IMR-90 (cell line): ENCODE measurements at regions not wholly inside any gene's neighbourhood (a gene's known extent, or its start where the extent isn't known, plus 50 kb on each side); places are given as distances from the start of the nearest gene placed in this dataset.

Source experiments
- ATAC-seq: fragments of 200-7000 bp; cut with Tn5 transposase; 2 replicates; pipeline ENCODE4 v1.9.1; 2020; ENCODE audit warnings: low read depth, mild to moderate bottlenecking, moderate library complexity
- BruUV-seq: library from RNA; stranded (reverse); fragments of 400-500 nt; replicated peaks from 2 replicates; lab custom pipeline; 2021; lab: Mats Ljungman, UMichigan
- CTCF ChIA-PET: fragments of 300-600 bp; formaldehyde crosslinking; extraction: SDS; loops from one replicate; lab custom pipeline; 2021; ENCODE audit warnings: antibody characterized with exemption; lab: Yijun Ruan, JAX
- POLR2A ChIA-PET: fragments of 300-600 bp; sonication (Branson Sonifier 250); formaldehyde crosslinking; loops from one replicate; lab custom pipeline; 2022; ENCODE audit warnings: antibody characterized with exemption; ENCODE audit not compliant: unreplicated experiment; lab: Charles Lee
- DNase-seq: peaks from one replicate; pipeline ENCODE4 v3.0.0; 2013
- H2AFZ ChIP-seq: replicated peaks from 2 replicates; pipeline ENCODE3; 2013; ENCODE audit warnings: low read length, mild to moderate bottlenecking; ENCODE audit not compliant: poor library complexity
- H2AK5ac ChIP-seq: 2 replicates; pipeline ENCODE4 v1.6.1; 2013; ENCODE audit warnings: low read depth, low read length, inconsistent platforms
- H2AK9ac ChIP-seq: replicated peaks from 2 replicates; pipeline ENCODE3; 2013; ENCODE audit warnings: mild to moderate bottlenecking, low read depth, low read length, moderate library complexity; ENCODE audit not compliant: poor library complexity
- H2BK120ac ChIP-seq: 2 replicates; pipeline ENCODE4 v1.6.1; 2013; ENCODE audit warnings: low read depth, low read length, inconsistent platforms
- H2BK15ac ChIP-seq: 3 replicates; pipeline ENCODE4 v1.6.1; 2013; ENCODE audit warnings: low read depth, low read length, inconsistent platforms
- H2BK20ac ChIP-seq: 2 replicates; pipeline ENCODE4 v1.6.1; 2013; ENCODE audit warnings: low read depth, mild to moderate bottlenecking, inconsistent platforms, low read length, moderate library complexity
- H2BK5ac ChIP-seq: 2 replicates; pipeline ENCODE4 v1.6.1; 2013; ENCODE audit warnings: mild to moderate bottlenecking, low read depth, low read length, inconsistent platforms; ENCODE audit not compliant: poor library complexity, severe bottlenecking
- H3K14ac ChIP-seq: replicated peaks from 2 replicates; pipeline ENCODE4 v1.6.1; 2013; ENCODE audit warnings: low read depth, low read length, inconsistent platforms
- H3K18ac ChIP-seq: 2 replicates; pipeline ENCODE4 v1.6.1; 2013; ENCODE audit warnings: low read depth, low read length, control low read depth
- H3K23ac ChIP-seq: 2 replicates; pipeline ENCODE4 v1.6.1; 2013; ENCODE audit warnings: low read depth, low read length, inconsistent platforms
- H3K27ac ChIP-seq: 2 replicates; pipeline ENCODE4 v1.5.1; 2013; ENCODE audit warnings: mild to moderate bottlenecking, control low read depth, low read length; ENCODE audit not compliant: insufficient read depth
- H3K27me3 ChIP-seq: 2 replicates; pipeline ENCODE4 v1.6.1; 2013; ENCODE audit warnings: low read length; ENCODE audit not compliant: control insufficient read depth, insufficient read depth
- H3K36me3 ChIP-seq: 2 replicates; pipeline ENCODE4 v1.6.1; 2013; ENCODE audit warnings: low read length, mixed read lengths; ENCODE audit not compliant: control insufficient read depth, insufficient read depth
- H3K4ac ChIP-seq: 2 replicates; pipeline ENCODE4 v1.6.1; 2013; ENCODE audit warnings: low read depth, low read length, inconsistent platforms
- H3K4me1 ChIP-seq: 2 replicates; pipeline ENCODE4 v1.6.1; 2013; ENCODE audit warnings: low read length, mixed read lengths; ENCODE audit not compliant: control insufficient read depth, insufficient read depth
- H3K4me2 ChIP-seq: 2 replicates; pipeline ENCODE4 v1.6.1; 2013; ENCODE audit warnings: low read depth, mild to moderate bottlenecking, control low read depth, low read length, moderate library complexity
- H3K4me3 ChIP-seq: 2 replicates; pipeline ENCODE4 v1.5.1; 2013; ENCODE audit warnings: low read depth, mild to moderate bottlenecking, control low read depth, low read length, moderate library complexity; ENCODE audit not compliant: insufficient read depth
- H3K56ac ChIP-seq: 2 replicates; pipeline ENCODE4 v1.6.1; 2013; ENCODE audit warnings: low read length, inconsistent platforms; ENCODE audit not compliant: insufficient read depth; ENCODE audit errors: extremely low read depth
- H3K79me1 ChIP-seq, 2 experiments: 2 replicates each; pipeline ENCODE4 v1.6.1; 2013; ENCODE audit warnings: low read length in 2 of 2, inconsistent platforms in 1 of 2, low read depth in 1 of 2
- H3K9ac ChIP-seq: 2 replicates; pipeline ENCODE4 v1.6.1; 2013; ENCODE audit warnings: low read depth, low read length, control low read depth
- H3K9me1 ChIP-seq: 2 replicates; pipeline ENCODE4 v1.6.1; 2013; ENCODE audit warnings: low read length, inconsistent platforms; ENCODE audit not compliant: insufficient read depth
- H3K9me3 ChIP-seq: 2 replicates; pipeline ENCODE4 v1.6.1; 2013; ENCODE audit warnings: low read length; ENCODE audit not compliant: control insufficient read depth, insufficient read depth
- H4K20me1 ChIP-seq: 2 replicates; pipeline ENCODE4 v1.6.1; 2013; ENCODE audit warnings: low read length, inconsistent platforms; ENCODE audit not compliant: insufficient read depth
- H4K5ac ChIP-seq: 2 replicates; pipeline ENCODE4 v1.6.1; 2013; ENCODE audit warnings: mild to moderate bottlenecking, low read depth, low read length, control low read depth
- H4K8ac ChIP-seq, 2 experiments: 2 replicates each; pipeline ENCODE4 v1.6.1; 2013; ENCODE audit warnings: low read depth in 2 of 2, low read length in 2 of 2, control low read depth in 1 of 2, inconsistent platforms in 1 of 2
- H4K91ac ChIP-seq: 2 replicates; pipeline ENCODE4 v1.6.1; 2013; ENCODE audit warnings: low read depth, low read length, inconsistent platforms; ENCODE audit not compliant: insufficient read depth
- BHLHE40 ChIP-seq: fragments of 150-350 bp; IDR thresholded peaks from 2 replicates; pipeline ENCODE4 v1.6.1; 2016; ENCODE audit warnings: mild to moderate bottlenecking, low read depth, low read length
- CEBPB ChIP-seq: IDR thresholded peaks from 2 replicates; pipeline ENCODE4 v1.6.1; 2012; ENCODE audit warnings: low read depth, low read length, improper control_type of control experiment
- CHD1 ChIP-seq: IDR thresholded peaks from 2 replicates; pipeline ENCODE4 v1.6.1; 2012; ENCODE audit warnings: low read depth, low read length, improper control_type of control experiment
- FOS ChIP-seq: fragments of 150-350 bp; IDR thresholded peaks from 2 replicates; pipeline ENCODE4 v1.6.1; 2016; ENCODE audit warnings: low read depth, low read length
- MAFK ChIP-seq: IDR thresholded peaks from 2 replicates; pipeline ENCODE4 v1.6.1; 2012; ENCODE audit warnings: low read depth, low read length, improper control_type of control experiment
- MAZ ChIP-seq: IDR thresholded peaks from 2 replicates; pipeline ENCODE4 v1.6.1; 2012; ENCODE audit warnings: low read depth, mild to moderate bottlenecking, low read length, improper control_type of control experiment, moderate library complexity, borderline replicate concordance
- MXI1 ChIP-seq: IDR thresholded peaks from 2 replicates; pipeline ENCODE4 v1.6.1; 2012; ENCODE audit warnings: low read depth, mild to moderate bottlenecking, low read length, moderate library complexity, borderline replicate concordance
- NFE2L2 ChIP-seq: fragments of 150-350 bp; IDR thresholded peaks from 2 replicates; pipeline ENCODE4 v1.6.1; 2016; ENCODE audit warnings: low read depth, mild to moderate bottlenecking, low read length
- RAD21 ChIP-seq: IDR thresholded peaks from 2 replicates; pipeline ENCODE4 v1.6.1; 2012; ENCODE audit warnings: low read length, improper control_type of control experiment
- RCOR1 ChIP-seq: IDR thresholded peaks from 2 replicates; pipeline ENCODE4 v1.6.1; 2012; ENCODE audit warnings: mild to moderate bottlenecking, low read length, improper control_type of control experiment; ENCODE audit not compliant: insufficient replicate concordance
- RFX5 ChIP-seq: IDR thresholded peaks from 2 replicates; pipeline ENCODE4 v1.8.0; 2012; ENCODE audit warnings: low read depth, mild to moderate bottlenecking, low read length, moderate library complexity
- WGBS, 2 experiments: methylation state at CpG; one replicate each; pipeline versions ENCODE4 v1.1.5 to v1.1.7; 2013; ENCODE audit warnings: missing lambda C conversion rate in 2 of 2; ENCODE audit not compliant: insufficient read length in 1 of 2; ENCODE audit errors: extremely low coverage in 2 of 2; 5-methylcytosine and 5-hydroxymethylcytosine counted together
- dilution Hi-C: fragments of 300-500 bp; cut with HindIII; formaldehyde crosslinking; loops from one replicate; pipeline ENCODE4 v1.14.3; 2018; ENCODE audit warnings: low sequenced_read_pairs; ENCODE audit not compliant: unreplicated experiment
- in situ Hi-C: fragments of 300-500 bp; cut with MboI; formaldehyde crosslinking; loops from 3 replicates; pipeline ENCODE4 v1.14.3; 2019; ENCODE audit warnings: low sequenced_read_pairs, inconsistent platforms, mixed read lengths
- intact Hi-C: fragments of 100-400 bp; cut with micrococcal nuclease; formaldehyde crosslinking; loops from 2 replicates; pipeline ENCODE4 v1.10.0; 2022
- TF ChIP-seq, protein P1 (sequence below): conservative IDR thresholded peaks from 2 replicates; pipeline ENCODE4 v1.5.1; 2012; ENCODE audit warnings: mild to moderate bottlenecking, low read depth, low read length, improper control_type of control experiment
- TF ChIP-seq, protein P2 (sequence below): fragments of 150-350 bp; IDR thresholded peaks from 2 replicates; pipeline ENCODE4 v1.6.1; 2016; ENCODE audit warnings: low read depth, mild to moderate bottlenecking, low read length, moderate library complexity, borderline replicate concordance
- TF ChIP-seq, protein P3 (sequence below): fragments of 150-350 bp; IDR thresholded peaks from 2 replicates; pipeline ENCODE4 v1.6.1; 2017; ENCODE audit warnings: mild to moderate bottlenecking, antibody characterized with exemption, low read length, low read depth

DNA sequence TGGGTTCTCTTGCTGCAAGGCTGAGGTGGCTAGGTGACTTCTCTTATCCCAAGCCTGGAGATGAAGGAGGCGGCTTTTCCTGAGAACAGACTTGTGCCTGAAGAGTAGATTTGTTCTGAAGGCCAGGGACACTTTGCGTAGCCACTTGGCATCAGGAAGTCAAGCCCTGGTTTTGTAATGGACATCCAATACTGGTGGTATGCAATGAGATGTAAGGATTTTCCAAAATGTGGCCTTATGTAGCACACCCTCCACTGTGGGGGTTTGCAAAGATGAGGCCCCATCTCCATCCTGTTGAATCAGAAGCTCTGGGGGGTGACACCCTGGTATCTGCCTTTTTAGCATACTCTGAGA is 124.5 kb upstream of the IPO9 start (continued):
- TF ChIP-seq, protein P1, sequence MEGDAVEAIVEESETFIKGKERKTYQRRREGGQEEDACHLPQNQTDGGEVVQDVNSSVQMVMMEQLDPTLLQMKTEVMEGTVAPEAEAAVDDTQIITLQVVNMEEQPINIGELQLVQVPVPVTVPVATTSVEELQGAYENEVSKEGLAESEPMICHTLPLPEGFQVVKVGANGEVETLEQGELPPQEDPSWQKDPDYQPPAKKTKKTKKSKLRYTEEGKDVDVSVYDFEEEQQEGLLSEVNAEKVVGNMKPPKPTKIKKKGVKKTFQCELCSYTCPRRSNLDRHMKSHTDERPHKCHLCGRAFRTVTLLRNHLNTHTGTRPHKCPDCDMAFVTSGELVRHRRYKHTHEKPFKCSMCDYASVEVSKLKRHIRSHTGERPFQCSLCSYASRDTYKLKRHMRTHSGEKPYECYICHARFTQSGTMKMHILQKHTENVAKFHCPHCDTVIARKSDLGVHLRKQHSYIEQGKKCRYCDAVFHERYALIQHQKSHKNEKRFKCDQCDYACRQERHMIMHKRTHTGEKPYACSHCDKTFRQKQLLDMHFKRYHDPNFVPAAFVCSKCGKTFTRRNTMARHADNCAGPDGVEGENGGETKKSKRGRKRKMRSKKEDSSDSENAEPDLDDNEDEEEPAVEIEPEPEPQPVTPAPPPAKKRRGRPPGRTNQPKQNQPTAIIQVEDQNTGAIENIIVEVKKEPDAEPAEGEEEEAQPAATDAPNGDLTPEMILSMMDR: no peak

DNA sequence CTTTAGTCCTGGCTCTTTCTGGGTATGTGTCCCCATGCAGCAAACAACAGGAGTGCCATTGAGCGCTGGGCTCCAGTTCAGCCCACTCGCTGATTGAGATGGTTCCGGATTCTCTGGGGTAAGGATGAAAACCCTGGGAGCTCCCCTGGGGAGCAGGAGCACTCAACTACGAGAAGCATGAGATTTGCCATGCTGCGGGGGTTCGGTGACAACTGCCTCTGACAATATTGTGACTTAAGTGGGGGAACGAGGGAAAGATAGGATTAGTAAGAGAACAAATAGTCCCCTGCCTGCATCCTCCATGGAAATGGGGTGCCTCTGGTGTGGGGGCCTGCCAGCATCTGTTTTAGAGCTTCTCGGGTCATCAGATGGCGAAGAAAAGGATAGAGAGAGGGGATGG is 123.6 kb upstream of the IPO9 start:
- no peak overlapping the region for H3K4me2 ChIP-seq
- H3K9ac ChIP-seq: no peak overlapping the region
- no peak overlapping the region for H3K4me3 ChIP-seq
- H2AFZ ChIP-seq: no peak overlapping the region
- ChIA-PET CTCF (no interaction called here), POLR2A (no interaction called here)
- no peak overlapping the region for H3K18ac ChIP-seq
- H4K20me1 ChIP-seq: peaks cover 75% of the 10 kb centered on the region
- H3K79me1 ChIP-seq: peaks cover 58 to 91% of the 10 kb centered on the region in 2 experiments
- H4K8ac ChIP-seq: no peak overlapping the region
- ATAC-seq (no peak), DNase-seq (no peak)
- no peak overlapping the region for H2BK120ac ChIP-seq
- H3K14ac ChIP-seq: no peak overlapping the region
- H3K23ac ChIP-seq: no peak overlapping the region
- H3K27me3 ChIP-seq: no peaks in the 10 kb centered on the region
- no peak overlapping the region for H4K5ac ChIP-seq
- H3K9me3 ChIP-seq: no peaks in the 10 kb centered on the region
- no peak overlapping the region for H2AK9ac ChIP-seq
- H3K4ac ChIP-seq: no peak overlapping the region
- H3K27ac ChIP-seq: no peak overlapping the region
- dilution Hi-C loops: no loop called here
- 100% methylated on average over 6 of the region's 9 CpGs; no CpG with 5 or more reads in 1 of the 2 experiments for WGBS, 2 experiments
- in situ Hi-C loops: loop anchor here (5.0 kb wide), 1 partner anchor 148 kb away; no protein-coding TSS in a partner anchor
- H2AK5ac ChIP-seq: 0 out of 2 replicates have a peak overlapping the region, but pooled peaks have one; percentile 5
- H4K91ac ChIP-seq: no peak overlapping the region
- no peak overlapping the region for H2BK15ac ChIP-seq
- H2BK5ac ChIP-seq: no peak overlapping the region
- intact Hi-C loops: loop anchor here (2.0 kb wide), 1 partner anchor 57 kb away; no protein-coding TSS in a partner anchor
- H3K56ac ChIP-seq: no peak overlapping the region
- no peak overlapping the region for H2BK20ac ChIP-seq
- peaks cover 26% of the 10 kb centered on the region for H3K4me1 ChIP-seq
- H3K9me1 ChIP-seq: peaks cover 22% of the 10 kb centered on the region
- BruUV-seq: no TSS peak
- H3K36me3 ChIP-seq: peaks cover 4% of the 10 kb centered on the region; the same call in 1 of the 2 replicates
- TF ChIP-seq NFE2L2 (no peak), FOS (no peak), RFX5 (no peak), BHLHE40 (no peak), RCOR1 (no peak), RAD21 (no peak), MXI1 (no peak), CEBPB (no peak), MAFK (no peak), MAZ (no peak), CHD1 (no peak)
- TF ChIP-seq, protein P2, sequence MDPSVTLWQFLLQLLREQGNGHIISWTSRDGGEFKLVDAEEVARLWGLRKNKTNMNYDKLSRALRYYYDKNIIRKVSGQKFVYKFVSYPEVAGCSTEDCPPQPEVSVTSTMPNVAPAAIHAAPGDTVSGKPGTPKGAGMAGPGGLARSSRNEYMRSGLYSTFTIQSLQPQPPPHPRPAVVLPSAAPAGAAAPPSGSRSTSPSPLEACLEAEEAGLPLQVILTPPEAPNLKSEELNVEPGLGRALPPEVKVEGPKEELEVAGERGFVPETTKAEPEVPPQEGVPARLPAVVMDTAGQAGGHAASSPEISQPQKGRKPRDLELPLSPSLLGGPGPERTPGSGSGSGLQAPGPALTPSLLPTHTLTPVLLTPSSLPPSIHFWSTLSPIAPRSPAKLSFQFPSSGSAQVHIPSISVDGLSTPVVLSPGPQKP: no peak
- TF ChIP-seq, protein P3, sequence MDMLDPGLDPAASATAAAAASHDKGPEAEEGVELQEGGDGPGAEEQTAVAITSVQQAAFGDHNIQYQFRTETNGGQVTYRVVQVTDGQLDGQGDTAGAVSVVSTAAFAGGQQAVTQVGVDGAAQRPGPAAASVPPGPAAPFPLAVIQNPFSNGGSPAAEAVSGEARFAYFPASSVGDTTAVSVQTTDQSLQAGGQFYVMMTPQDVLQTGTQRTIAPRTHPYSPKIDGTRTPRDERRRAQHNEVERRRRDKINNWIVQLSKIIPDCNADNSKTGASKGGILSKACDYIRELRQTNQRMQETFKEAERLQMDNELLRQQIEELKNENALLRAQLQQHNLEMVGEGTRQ: no peak
